Neural crest cell (in vitro differentiated cells): ENCODE measurements at regions not wholly inside any gene's neighbourhood (a gene's known extent, or its start where the extent isn't known, plus 50 kb on each side); places are given as distances from the start of the nearest gene placed in this dataset.

Source experiments
- DNase-seq: peaks from one replicate; pipeline ENCODE4 v3.0.0; 2021; ENCODE audit warnings: low read depth, mixed read lengths, low spot score
- H3K27ac Mint-ChIP-seq: one replicate; pipeline ENCODE4 v1.8.0; 2021; ENCODE audit warnings: mild to moderate bottlenecking, mixed read lengths; ENCODE audit not compliant: unreplicated experiment
- H3K27me3 Mint-ChIP-seq: 2 replicates; pipeline ENCODE4 v1.8.0; 2021; ENCODE audit warnings: low read depth, mild to moderate bottlenecking, mixed read lengths
- H3K36me3 Mint-ChIP-seq: 2 replicates; pipeline ENCODE4 v1.8.0; 2021; ENCODE audit warnings: low read depth, mild to moderate bottlenecking, mixed read lengths
- H3K4me1 Mint-ChIP-seq: 2 replicates; pipeline ENCODE4 v1.8.0; 2021; ENCODE audit warnings: mixed read lengths
- H3K4me3 Mint-ChIP-seq: one replicate; pipeline ENCODE4 v1.8.0; 2021; ENCODE audit warnings: mild to moderate bottlenecking, mixed read lengths
- H3K9me3 Mint-ChIP-seq: 2 replicates; pipeline ENCODE4 v1.8.0; 2021; ENCODE audit warnings: mixed read lengths
- TF ChIP-seq, protein P1 (sequence below): fragments of 200-600 bp; sonication (generic); conservative IDR thresholded peaks from 2 replicates; pipeline ENCODE4 v1.5.0; 2021; ENCODE audit warnings: antibody characterized with exemption, mild to moderate bottlenecking

DNA sequence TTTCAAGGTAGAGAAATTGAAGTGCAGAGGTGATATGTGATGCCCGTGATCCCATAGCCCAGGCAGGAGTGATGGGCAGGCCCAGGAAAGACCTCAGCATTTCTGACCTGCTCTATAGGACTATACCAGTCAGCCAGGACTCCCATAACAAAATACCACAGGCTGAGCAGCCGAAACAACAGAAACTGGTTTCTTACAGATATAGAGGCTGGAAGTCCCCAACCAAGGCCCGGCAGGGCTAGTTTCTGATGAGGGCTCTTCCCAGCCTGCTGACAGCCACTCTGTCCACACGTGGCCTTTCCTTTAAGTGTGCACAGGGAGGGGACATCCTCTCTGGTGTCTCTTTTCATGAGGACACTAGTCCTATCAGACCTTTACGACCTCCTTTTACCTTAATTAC is 104.2 kb upstream of the AGAP1 start:
- Mint-ChIP-seq H3K27me3 (no peaks in the 10 kb centered on the region), H3K4me3 (no peak overlapping the region), H3K36me3 (no peaks in the 10 kb centered on the region), H3K9me3 (no peaks in the 10 kb centered on the region), H3K27ac (no peak overlapping the region), H3K4me1 (peaks cover 12% of the 10 kb centered on the region)
- TF ChIP-seq, protein P1, sequence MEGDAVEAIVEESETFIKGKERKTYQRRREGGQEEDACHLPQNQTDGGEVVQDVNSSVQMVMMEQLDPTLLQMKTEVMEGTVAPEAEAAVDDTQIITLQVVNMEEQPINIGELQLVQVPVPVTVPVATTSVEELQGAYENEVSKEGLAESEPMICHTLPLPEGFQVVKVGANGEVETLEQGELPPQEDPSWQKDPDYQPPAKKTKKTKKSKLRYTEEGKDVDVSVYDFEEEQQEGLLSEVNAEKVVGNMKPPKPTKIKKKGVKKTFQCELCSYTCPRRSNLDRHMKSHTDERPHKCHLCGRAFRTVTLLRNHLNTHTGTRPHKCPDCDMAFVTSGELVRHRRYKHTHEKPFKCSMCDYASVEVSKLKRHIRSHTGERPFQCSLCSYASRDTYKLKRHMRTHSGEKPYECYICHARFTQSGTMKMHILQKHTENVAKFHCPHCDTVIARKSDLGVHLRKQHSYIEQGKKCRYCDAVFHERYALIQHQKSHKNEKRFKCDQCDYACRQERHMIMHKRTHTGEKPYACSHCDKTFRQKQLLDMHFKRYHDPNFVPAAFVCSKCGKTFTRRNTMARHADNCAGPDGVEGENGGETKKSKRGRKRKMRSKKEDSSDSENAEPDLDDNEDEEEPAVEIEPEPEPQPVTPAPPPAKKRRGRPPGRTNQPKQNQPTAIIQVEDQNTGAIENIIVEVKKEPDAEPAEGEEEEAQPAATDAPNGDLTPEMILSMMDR = no peak
- DNase-seq = no peak

- Mint-ChIP-seq H3K27ac (peak overlapping the region; percentile 47), H3K4me1 (peaks cover 8% of the 10 kb centered on the region), H3K9me3 (peaks cover 2% of the 10 kb centered on the region), H3K36me3 (no peaks in the 10 kb centered on the region), H3K4me3 (no peak overlapping the region), H3K27me3 (no peaks in the 10 kb centered on the region)
- no peak for DNase-seq
- TF ChIP-seq, protein P1 = no peak
Measured at GRCh38 chr2:235390108-235390815, 103.6 kb upstream of the AGAP1 start.

- no peak overlapping the region for H3K27ac Mint-ChIP-seq
Measured at GRCh38 chr2:235390816-235391194, 103.0 kb upstream of the AGAP1 start.

GRCh38 chr2:235391921-235392615 is 101.8 kb upstream of the AGAP1 start:
- no peaks in the 10 kb centered on the region for H3K27me3 Mint-ChIP-seq
- H3K4me3 Mint-ChIP-seq = no peak overlapping the region
- peaks cover 4% of the 10 kb centered on the region for H3K9me3 Mint-ChIP-seq
- TF ChIP-seq, protein P1 = no peak
- no peak overlapping the region for H3K27ac Mint-ChIP-seq
- H3K36me3 Mint-ChIP-seq = no peaks in the 10 kb centered on the region
- DNase-seq = no peak
- H3K4me1 Mint-ChIP-seq = peaks cover 8% of the 10 kb centered on the region

More at GRCh38 chr2:235390816-235391194, 103.0 kb upstream of the AGAP1 start:
- Mint-ChIP-seq H3K27me3 (no peaks in the 10 kb centered on the region), H3K4me1 (peaks cover 8% of the 10 kb centered on the region), H3K4me3 (no peak overlapping the region), H3K36me3 (no peaks in the 10 kb centered on the region), H3K9me3 (peaks cover 4% of the 10 kb centered on the region)
- no peak for DNase-seq
- TF ChIP-seq, protein P1 = no peak

DNA sequence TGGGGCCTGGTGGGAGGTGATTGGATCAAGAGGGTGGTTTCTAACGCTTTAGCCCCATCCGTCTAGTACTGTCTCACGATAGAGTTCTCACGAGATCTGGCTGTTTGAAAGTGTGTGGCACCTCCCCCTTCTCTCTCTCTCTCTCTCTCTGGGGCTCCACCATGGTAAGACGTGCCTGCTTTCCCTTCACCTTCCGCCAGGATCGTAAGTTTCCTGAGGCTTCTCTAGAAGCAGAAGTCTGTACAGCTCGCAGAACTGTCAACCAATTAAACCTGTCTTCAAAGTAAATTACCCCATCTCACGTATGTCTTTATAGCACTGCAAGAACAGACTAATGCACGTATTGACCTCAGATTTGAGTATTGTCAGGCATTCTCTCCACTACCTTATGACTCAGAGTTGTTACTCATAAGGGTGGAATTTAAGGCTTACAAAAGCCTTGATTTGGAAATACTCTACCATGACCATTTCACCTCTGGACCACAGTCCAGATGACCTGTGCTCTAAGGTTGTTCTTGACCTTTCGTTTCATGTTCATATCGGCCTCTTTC is 99.5 kb upstream of the AGAP1 start:
- H3K4me3 Mint-ChIP-seq = no peak overlapping the region
- no peaks in the 10 kb centered on the region for H3K36me3 Mint-ChIP-seq
- H3K9me3 Mint-ChIP-seq = peaks cover 7% of the 10 kb centered on the region
- peaks cover 8% of the 10 kb centered on the region for H3K4me1 Mint-ChIP-seq
- no peak overlapping the region for H3K27ac Mint-ChIP-seq
- H3K27me3 Mint-ChIP-seq = no peaks in the 10 kb centered on the region
- TF ChIP-seq, protein P1 = no peak
- DNase-seq = no peak
